HG03025 (cell line): ENCODE measurements at regions not wholly inside any gene's neighbourhood (a gene's known extent, or its start where the extent isn't known, plus 50 kb on each side); places are given as distances from the start of the nearest gene placed in this dataset.
"Not testable (repeated sequence)": the region's sequence is repeated elsewhere in the genome, so short reads cannot be mapped to it uniquely, and the experiment has no call there.

ENCODE experiments used
- ATAC-seq: cut with Tn5 transposase; IDR thresholded peaks from one replicate; pipeline ENCODE4 v1.9.1; 2021; ENCODE audit warnings: mild to moderate bottlenecking, moderate library complexity; ENCODE audit not compliant: unreplicated experiment, low FRiP score

DNA sequence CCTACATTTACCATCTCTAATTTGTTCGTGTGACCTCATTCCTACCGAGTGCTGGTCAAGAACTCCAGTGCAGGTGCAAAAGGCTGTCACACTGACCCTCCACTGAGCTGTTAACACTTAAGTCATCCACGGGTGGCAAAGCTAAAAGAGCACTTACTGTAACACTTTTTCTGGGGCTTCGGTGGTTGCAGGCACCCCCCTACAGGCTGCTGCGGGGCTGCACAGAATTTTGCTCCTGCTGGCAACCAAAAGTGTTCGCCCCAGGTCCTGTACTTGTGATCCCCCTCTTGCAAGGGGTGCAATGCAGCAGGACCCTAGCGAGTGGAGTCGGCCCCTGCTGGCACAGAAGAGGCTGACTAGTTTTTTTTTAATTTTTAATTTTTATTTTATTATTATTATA, 298.9 kb upstream of the CNTNAP2 start:
- no peak for ATAC-seq

DNA sequence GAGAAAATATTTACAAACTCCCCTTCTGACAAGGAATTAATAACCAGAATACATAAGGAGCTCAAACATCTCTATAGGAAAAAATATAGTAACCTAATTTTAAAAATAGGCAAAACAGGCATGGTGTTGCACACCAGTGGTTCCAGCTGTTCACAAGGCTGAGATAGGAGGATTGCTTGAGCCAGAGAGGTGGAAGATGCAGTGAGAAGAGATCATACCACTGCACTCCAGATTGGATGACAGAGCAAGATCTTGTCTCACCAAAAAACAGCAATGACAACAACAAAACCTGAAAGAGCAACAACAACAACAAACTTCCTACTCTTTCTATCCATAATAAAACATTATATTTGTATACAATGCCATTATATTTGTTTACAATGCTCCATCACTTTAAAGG, 304.4 kb upstream of the CNTNAP2 start:
- no peak for ATAC-seq

DNA sequence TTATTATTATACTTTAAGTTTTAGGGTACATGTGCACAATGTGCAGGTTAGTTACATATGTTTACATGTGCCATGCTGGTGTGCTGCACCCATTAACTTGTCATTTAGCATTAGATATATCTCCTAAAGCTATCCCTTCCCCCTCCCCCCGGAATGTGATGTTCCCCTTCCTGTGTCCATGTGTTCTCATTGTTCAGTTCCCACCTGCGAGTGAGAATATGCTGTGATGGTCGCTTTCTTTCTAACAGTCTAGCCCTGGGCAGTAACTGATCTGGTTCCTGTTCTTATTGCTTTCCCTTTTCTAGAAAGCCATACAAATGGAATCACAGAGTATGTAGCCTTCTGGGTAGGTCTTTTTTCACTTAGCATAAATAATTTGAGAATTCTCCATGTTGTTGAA, 311.1 kb upstream of the CNTNAP2 start:
- ATAC-seq, result not testable (repeated sequence)

DNA sequence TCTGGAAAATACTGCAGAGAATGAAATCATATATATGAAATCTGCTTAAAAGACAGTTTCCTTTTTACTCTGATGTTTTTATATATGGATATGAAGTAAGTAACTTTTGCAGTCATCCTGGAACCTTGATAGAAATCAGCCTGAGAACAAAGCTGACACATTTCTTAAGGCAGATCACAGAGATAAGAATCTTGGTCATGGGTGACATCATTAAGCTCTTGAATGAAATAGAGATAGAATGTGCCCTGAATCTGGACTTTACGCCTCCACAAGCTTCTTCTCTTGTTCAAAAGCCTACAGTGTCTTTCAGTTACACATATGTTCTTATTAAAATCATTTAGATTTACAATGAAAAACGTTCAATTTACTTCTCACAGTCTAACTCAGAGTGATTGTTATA, 319.1 kb upstream of the CNTNAP2 start:
- no peak for ATAC-seq

DNA sequence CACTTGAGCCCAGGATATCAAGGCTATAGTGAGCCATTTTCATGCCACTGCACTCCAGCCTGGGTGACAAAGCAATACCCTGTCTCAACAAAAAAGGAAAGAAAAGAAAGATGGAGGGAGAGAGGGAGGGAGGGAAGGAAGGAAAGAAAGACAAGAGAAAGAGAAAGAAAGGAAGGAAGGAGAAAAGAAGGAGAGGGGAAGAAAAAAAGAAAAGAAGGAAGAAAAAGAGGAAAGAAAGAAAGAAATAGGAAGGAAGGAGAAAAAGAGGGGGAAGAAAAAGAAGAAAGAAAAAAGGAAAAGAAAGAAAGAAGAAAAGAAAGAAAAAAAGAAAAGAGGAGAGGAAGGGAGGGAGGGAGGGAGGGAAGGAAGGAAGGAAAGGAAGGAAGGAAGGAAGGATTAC, 321.5 kb upstream of the CNTNAP2 start:
- no peak for ATAC-seq

DNA sequence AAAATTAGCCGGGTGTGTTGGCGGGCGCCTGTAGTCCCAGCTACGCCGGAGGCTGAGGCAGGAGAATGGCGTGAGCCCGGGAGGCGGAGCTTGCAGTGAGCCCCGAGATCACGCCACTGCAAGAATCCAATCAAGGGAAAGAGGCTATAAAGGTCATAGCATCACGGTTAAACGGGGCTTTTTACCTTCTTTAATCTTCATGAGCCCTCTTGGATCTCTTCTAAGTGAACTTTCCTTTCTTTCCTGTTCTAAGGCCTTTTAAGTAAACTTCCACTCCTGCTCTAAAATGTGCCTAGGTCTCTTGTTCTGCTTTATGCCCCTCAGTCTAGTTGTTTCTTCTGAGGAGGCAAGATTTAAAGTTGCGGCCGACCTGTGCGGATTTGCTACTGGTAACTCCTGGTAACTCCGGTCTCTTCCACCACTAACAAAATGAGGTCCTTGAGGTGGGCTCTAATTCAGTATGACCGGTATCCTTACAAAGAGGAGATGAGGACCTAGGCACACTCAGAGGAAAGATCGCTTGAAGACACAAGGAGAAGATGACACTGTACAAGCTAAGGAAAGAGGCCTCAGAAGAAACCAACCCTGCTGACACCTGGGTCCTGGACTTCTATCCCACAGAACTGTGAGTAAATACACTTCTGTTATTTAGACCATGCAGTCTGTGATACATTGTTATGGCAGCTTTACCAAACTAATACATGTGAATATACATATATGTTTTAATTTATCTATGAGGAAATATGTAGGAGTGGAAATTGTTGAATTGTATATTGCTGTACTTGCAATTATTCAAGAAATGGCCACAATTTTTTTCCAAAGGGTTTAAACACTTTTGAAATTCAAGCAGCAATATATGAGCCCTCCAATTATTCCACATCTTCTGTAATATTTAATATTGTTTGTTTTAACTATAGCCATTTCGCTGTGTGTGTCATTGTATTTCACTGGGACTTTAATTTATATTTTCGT, 331.5 kb upstream of the CNTNAP2 start:
- no peak for ATAC-seq

DNA sequence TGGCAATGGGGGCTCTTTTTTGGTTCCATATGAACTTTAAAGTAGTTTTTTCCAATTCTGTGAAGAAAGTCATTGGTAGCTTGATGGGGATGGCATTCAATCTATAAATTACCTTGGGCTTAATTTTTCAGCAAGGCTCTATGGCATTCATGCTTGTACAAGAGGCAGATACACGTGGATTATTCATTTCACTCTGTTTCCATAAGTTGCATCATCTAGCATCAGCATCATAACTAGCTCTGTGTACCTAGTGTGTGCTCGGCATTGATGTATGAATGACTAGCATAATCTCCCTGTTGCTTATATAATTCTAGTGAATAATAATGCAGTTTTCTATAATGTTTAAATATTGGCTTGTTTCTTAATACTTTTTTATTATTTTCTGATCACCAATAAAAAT, 335.2 kb upstream of the CNTNAP2 start:
- ATAC-seq, result not testable (repeated sequence)

DNA sequence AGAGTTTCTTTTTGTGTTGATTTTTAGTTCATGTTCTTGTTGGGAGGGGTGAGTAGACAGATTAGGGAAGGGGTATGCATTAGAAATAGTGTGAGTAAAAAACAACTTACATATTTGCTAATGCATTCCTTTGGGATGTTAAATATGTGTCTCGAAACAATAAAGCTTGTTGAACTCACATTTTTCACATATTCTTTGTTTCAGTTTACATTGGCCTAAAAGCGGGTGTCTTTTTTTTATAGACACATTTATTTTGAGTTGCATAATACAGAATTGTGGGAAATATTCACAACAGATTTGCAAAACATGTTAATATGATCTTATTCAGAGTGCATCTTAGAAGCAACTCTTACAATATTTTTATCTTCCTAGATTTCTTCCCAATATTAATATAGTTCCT, 337.5 kb upstream of the CNTNAP2 start:
- no peak for ATAC-seq

DNA sequence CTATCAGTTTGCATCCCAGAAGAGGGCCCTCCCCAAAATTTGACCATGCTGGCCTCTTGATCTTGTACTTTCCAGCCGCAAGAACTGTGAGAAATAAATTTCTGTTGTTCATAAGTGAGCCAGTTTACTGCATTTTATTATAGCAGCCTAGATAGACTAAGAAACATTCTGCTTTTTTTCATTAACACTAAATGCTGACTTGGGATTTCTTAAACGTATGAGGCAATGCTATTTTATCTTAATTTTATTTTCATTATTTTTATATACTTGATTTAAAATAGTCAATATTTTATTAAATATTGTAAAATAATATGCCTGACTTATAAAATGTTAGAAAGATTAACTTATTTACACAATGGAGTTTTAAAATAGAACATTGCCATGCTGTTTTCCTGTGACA, 341.8 kb upstream of the CNTNAP2 start:
- no peak for ATAC-seq

DNA sequence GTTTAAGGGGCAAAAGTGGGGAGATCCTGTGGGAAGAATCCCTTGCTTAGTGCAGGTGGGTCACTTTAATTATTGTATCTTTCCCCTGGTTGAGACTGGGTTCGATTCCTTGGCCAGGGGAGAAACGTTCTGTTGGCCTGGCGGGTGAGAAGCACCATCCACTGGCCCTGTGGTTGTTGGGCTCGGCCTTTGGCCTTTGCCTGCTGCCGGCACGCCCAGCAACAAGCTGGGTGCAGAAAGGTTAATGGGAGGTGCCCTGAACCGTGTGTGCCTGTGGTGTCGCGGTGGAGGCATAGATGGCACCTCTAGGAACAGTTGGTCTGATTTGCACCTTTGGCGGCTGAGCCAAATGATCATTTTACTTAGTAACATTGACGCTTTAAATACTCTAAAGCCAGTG, 363.6 kb upstream of the CNTNAP2 start:
- no peak for ATAC-seq

DNA sequence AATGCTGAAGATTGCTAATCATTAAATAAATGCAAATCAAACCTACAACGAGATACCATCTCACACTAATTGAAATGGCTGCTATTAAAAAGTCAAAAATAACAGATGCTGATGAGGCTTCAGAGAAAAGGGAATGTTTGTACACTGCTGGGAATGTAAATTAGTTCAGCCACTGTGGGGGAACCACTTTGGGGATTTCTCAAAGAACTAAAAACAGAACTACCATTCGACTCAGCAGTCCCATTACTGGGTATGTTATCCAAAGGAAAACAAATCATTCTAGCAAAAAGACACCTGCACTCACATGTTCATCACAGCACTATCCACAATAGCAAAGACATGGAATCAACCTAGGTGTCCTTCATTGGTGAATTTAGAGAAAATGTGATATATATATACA, 379.0 kb upstream of the CNTNAP2 start:
- no peak for ATAC-seq

DNA sequence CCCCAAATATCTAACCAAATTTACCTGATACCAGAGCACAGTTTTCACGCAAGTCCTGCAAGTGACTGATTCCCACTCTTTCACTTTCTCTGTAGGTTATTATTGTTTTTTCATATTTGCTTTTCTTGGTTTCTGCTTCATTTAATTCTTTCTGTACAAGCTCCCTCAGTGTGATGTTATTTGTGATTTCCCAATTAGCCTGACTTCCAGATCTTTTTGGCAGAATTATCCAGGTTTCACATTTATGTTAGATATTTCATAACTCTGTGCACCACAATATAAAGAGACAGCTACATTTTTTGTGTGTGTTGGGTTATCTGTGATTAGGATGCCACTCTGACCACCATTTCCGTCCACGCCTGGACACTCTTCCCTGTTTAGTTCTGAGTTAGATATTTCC, 381.5 kb upstream of the CNTNAP2 start:
- no peak for ATAC-seq

DNA sequence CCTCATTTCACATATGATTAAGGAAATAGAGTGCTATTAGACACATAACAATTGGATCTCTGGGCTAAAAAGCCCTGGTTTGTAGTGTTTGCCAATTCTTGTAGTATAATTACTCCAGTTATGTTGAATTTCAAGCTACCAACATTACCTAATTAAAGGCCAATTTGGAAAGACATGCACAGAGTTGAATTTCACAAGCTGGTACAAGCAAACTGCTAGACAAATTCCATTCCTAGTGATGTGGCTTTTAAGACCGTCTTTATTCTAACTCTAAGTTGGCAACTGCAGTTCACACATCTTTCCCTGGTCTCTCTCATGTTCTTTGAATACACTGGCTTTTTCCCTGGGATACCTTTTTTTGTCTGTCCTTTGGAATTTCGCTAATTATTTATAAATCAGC, 384.1 kb upstream of the CNTNAP2 start:
- ATAC-seq, result no peak

DNA sequence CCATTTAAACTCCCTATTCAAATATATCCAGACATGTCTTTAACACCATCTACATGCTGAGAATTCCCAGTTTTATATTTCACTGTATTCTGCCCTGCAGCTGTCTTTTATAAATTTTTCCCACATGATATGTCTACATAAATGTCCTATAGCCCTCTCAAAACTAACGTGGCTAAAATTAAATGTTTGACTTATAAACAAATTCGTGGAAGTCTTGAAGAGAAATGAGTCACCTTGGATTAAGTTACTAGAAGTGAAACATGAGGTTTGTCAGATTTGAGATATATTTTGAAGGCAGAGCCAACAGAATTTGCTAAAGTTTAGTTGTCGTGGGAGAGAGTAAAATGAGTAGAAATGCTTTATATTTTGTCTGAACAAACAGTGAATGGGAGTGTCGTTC, 386.9 kb upstream of the CNTNAP2 start:
- ATAC-seq, result no peak

DNA sequence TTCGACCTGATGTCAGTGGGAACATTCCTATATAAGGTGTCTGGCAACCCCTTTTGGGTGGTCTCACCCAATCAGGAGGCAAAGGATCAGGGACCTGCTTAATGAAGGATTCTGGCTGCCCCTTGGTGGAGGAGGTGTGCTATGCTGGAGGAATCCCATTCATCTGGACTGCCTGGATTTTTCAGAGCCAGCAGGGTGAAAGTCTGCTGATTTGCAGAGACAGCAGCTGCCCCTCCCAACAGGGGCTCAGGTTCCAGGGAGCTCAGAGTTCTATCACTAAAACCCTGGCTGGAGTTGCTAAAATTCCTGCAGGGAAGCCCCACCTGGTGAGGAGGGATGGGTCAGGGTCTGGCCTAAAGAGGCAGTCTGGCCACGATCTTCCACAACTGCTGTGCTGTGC, 398.5 kb upstream of the CNTNAP2 start:
- ATAC-seq, result no peak

DNA sequence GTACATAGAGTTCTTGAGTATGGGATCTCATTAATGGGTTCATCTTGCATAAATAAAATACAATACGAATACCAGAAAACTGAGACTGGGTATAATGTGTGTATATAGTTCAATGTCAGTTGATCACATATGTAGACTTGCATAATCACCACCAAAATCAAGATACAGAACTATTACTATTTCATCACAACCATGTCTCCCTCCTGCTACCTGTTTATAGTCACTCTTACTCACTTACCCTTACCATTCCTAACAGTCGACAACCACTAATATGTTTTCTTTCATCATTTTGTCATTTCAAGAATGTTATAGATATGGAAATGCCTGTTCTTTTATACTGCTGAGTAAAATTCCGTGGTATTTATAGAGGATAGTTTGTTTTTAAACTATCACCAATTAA, 416.1 kb upstream of the CNTNAP2 start:
- ATAC-seq, result no peak

DNA sequence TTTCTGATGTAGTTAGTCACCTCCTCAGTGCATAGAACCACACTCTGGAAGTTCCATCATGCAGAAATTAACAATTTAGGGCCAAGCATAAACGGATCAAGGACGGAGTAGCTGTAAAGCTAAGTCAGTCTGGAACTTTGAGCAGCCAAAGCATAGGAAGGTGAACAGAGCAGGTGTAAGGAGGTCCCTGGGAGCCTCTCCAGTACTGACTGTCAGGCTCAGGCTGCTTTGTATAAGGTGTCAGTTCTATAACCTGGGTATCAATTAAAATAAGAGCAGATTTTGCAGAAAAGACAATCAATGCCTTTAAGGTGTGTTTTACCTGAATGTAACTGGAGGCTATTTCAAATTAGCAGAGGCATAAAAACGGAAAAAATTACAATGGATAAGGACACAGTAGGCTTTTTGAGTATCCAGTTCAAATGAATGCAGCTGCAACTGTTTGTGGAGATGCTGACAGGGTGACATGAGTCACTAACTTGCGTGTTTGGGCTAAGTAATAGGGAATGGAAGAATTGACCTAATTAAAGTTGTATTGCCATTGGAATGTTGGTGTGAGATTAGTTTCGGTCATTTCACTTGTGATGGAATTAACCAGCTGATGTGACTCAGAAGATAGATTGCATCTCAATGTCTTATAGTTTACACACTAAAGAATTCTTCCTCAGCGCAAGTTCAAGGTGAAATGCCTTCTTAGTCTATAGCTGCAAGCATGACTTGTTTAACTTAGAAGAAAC, 417.9 kb upstream of the CNTNAP2 start:
- ATAC-seq, result no peak

DNA sequence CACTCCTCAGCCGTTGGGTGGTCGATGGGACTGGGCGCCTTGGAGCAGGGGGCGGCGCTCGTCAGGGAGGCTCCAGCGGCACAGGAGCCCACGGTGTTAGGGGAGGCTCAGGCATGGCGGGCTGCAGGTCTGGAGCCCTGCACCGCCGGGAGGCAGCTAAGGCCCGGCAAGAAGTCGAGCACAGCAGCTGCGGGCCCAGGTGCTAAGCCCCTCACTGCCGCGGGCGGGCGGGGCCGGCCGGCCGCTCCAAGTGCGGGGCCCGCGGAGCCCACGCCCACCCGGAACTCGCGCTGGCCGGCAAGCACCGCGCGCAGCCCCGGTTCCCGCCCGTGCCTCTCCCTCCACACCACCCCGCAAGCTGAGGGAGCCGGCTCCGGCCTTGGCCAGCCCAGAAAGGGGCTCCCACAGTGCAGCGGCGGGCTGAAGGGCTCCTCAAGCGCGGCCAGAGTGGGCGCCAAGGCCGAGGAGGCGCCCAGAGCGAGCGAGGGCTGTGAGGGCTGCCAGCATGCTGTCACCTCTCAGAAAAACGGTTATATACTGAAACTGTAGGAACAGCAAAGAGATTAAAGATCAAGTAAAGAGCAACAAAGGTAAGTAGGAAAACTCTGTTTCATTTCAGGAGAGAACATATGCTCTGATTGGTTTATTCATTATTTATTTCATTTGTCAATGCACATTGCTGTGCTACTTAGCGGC, 419.0 kb upstream of the CNTNAP2 start:
- ATAC-seq, result not testable (repeated sequence)

DNA sequence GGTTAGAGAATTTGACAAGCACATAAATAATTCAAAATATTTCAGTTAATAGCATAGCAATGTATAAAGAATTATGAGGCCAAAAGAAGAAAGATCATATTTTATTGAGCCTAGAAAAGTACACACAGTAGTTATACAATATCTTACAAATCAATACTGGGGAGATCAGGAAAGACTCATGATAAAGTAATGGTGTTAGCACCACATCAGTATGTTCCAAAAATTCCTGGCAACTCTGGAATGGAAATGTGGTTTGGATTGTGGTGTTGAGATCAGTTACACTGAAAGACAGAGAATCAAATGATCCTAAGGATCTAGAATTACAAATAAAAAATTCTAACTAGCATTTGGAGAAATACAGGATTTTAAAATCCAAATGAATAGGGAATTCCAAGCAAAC, 420.5 kb upstream of the CNTNAP2 start:
- no peak for ATAC-seq

DNA sequence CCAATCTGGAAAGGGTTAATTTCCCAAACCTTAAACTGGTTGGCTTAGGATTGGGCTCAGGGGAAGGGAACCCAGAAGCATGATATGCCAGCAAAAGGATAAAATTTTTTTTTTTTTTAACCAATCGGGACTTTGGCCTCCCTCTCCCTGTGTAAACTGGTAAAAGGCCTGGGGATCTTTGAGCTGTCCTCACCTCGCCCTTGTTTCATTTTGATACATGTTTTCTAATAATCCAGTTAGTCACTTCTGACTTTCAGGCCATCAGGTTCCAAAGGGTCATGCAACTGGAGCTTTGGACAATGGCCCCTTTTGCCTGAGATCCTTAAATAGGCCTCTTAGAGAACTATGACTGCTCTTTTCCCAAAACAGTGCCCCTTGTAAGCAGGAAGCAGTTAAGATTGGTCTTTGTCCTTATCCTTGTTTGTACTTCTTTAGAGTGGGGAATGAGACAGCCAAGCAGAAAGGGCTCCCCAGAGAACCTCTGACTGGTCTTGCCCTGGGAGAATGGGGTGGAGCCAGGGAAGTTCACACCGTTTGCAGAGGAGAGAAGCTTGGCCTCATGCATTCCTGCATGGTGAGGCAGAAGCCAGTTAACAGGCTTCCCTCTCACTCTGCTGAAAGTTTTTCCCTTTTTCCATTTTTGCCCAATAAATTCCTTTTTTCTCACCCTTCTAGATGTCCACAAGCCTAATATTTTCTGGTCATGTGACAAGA, 424.2 kb upstream of the CNTNAP2 start:
- no peak for ATAC-seq
